ENCODE measurements at regions not wholly inside any gene's neighbourhood (a gene's known extent, or its start where the extent isn't known, plus 50 kb on each side); places are given as distances from the start of the nearest gene placed in this dataset.
"Not testable (repeated sequence)": the region's sequence is repeated elsewhere in the genome, so short reads cannot be mapped to it uniquely, and the experiment has no call there.

GRCh38 chrX:73916931-73917667, 64.6 kb upstream of the XIST start:
- TF ChIP-seq CTCF (IDR thresholded peaks at IDR 0.05; ENCODE audit: insufficient read depth, low read length) (no peak), GABPA (IDR thresholded peaks at IDR 0.05; ENCODE audit: low read depth) (no peak), SPI1 (IDR thresholded peaks at IDR 0.05; ENCODE audit: borderline replicate concordance, low read depth) (no peak), REST (IDR thresholded peaks at IDR 0.05; ENCODE audit: insufficient replicate concordance, low read depth) (no peak), POLR2AphosphoS5 (IDR thresholded peaks at IDR 0.05; ENCODE audit: low read depth) (no peak)
- H3K4me3 ChIP-seq (replicated peaks; ENCODE audit: insufficient read depth, low read length): no peak overlapping the region
- no peak for DNase-seq (ENCODE audit: low read depth in 1 of 2, low spot score in 1 of 2)
- H3K27me3 ChIP-seq (ENCODE audit: insufficient read depth, poor library complexity, severe bottlenecking): no peaks in the 10 kb centered on the region
- no peak overlapping the region for H3K27ac ChIP-seq (replicated peaks)

GRCh38 chrX:73916489-73916888, 64.0 kb upstream of the XIST start:
- Histone ChIP-seq H3K27me3 (ENCODE audit: insufficient read depth, poor library complexity, severe bottlenecking) (no peaks in the 10 kb centered on the region), H3K4me3 (replicated peaks; ENCODE audit: insufficient read depth, low read length) (no peak overlapping the region), H3K27ac (replicated peaks) (no peak overlapping the region)
- no peak for TF ChIP-seq GABPA (IDR thresholded peaks at IDR 0.05; ENCODE audit: low read depth)
- no peak for DNase-seq (ENCODE audit: low read depth in 1 of 2, low spot score in 1 of 2)

GRCh38 chrX:73914792-73915191, 62.3 kb upstream of the XIST start:
- not testable (repeated sequence) for H3K27me3 ChIP-seq (ENCODE audit: insufficient read depth, poor library complexity, severe bottlenecking); DNase-seq (ENCODE audit: low read depth in 1 of 2, low spot score in 1 of 2); H3K4me3 ChIP-seq (replicated peaks; ENCODE audit: insufficient read depth, low read length); H3K27ac ChIP-seq (replicated peaks)

- no peak overlapping the region for H3K27ac ChIP-seq (replicated peaks)
- no peak overlapping the region for H3K4me3 ChIP-seq (replicated peaks; ENCODE audit: insufficient read depth, low read length)
- no peak for DNase-seq (ENCODE audit: low read depth in 1 of 2, low spot score in 1 of 2)
- H3K27me3 ChIP-seq (ENCODE audit: insufficient read depth, poor library complexity, severe bottlenecking): no peaks in the 10 kb centered on the region
- TF ChIP-seq CTCF (IDR thresholded peaks at IDR 0.05; ENCODE audit: insufficient read depth, low read length): no peak
- no peak for TF ChIP-seq REST (IDR thresholded peaks at IDR 0.05; ENCODE audit: insufficient replicate concordance, low read depth)
- no peak for TF ChIP-seq POLR2AphosphoS5 (IDR thresholded peaks at IDR 0.05; ENCODE audit: low read depth)
- TF ChIP-seq GABPA (IDR thresholded peaks at IDR 0.05; ENCODE audit: low read depth): no peak
- TF ChIP-seq SPI1 (IDR thresholded peaks at IDR 0.05; ENCODE audit: borderline replicate concordance, low read depth): no peak
Measured at GRCh38 chrX:73913580-73913979, 61.1 kb upstream of the XIST start.

GRCh38 chrX:73911946-73912345, 59.4 kb upstream of the XIST start:
- not testable (repeated sequence) for H3K4me3 ChIP-seq (replicated peaks; ENCODE audit: insufficient read depth, low read length); H3K27ac ChIP-seq (replicated peaks); H3K27me3 ChIP-seq (ENCODE audit: insufficient read depth, poor library complexity, severe bottlenecking); DNase-seq (ENCODE audit: low read depth in 1 of 2, low spot score in 1 of 2)

GRCh38 chrX:73905749-73906374, 53.3 kb upstream of the XIST start:
- DNase-seq (ENCODE audit: low read depth in 1 of 2, low spot score in 1 of 2); H3K4me3 ChIP-seq (replicated peaks; ENCODE audit: insufficient read depth, low read length); H3K27ac ChIP-seq (replicated peaks); H3K27me3 ChIP-seq (ENCODE audit: insufficient read depth, poor library complexity, severe bottlenecking): not testable (repeated sequence)
